SK-N-SH (cell line): ENCODE measurements at regions not wholly inside any gene's neighbourhood (a gene's known extent, or its start where the extent isn't known, plus 50 kb on each side); places are given as distances from the start of the nearest gene placed in this dataset.

Source experiments
- CTCF ChIP-seq: fragments of 200-600 bp; sonication (generic); IDR thresholded peaks from 2 replicates; pipeline ENCODE4 v1.6.1; 2017; ENCODE audit warnings: antibody characterized with exemption, mild to moderate bottlenecking, moderate library complexity
- FOXJ3 ChIP-seq: sonication (generic); formaldehyde crosslinking; IDR thresholded peaks from 2 replicates; pipeline ENCODE4 v1.5.1; 2020; ENCODE audit warnings: mild to moderate bottlenecking, missing genetic modification reagents
- POLR2AphosphoS5 ChIP-seq: IDR thresholded peaks from 2 replicates; pipeline ENCODE4 v1.6.1; 2012; ENCODE audit warnings: low read depth, low read length
- RFX5 ChIP-seq: IDR thresholded peaks from 2 replicates; pipeline ENCODE4 v1.6.1; 2012; ENCODE audit warnings: mild to moderate bottlenecking, improper control_type of control experiment, low read length

GRCh38 chr14:27881646-27882045 is 884.9 kb upstream of the FOXG1 start:
- TF ChIP-seq CTCF (no peak), FOXJ3 (no peak), POLR2AphosphoS5 (no peak), RFX5 (no peak)
